Stimulated activated CD4-positive, alpha-beta T cell treated with anti-CD3 and anti-CD28 coated beads, Interleukin-4, amount 100 ng/mL, for 4 hours (primary cell): ENCODE measurements at regions not wholly inside any gene's neighbourhood (a gene's known extent, or its start where the extent isn't known, plus 50 kb on each side); places are given as distances from the start of the nearest gene placed in this dataset.
"Not testable (repeated sequence)": the region's sequence is repeated elsewhere in the genome, so short reads cannot be mapped to it uniquely, and the experiment has no call there.

Experiments
- DNase-seq, 2 experiments: peaks; one replicate each; pipeline ENCODE4 v3.0.0-alpha.2; 2020

- DNase-seq: no peak
Measured at GRCh38 chr1:8139383-8139782, 113.3 kb upstream of the ERRFI1 start.

- no peak for DNase-seq
Measured at GRCh38 chr1:8138673-8139072, 112.6 kb upstream of the ERRFI1 start.

- DNase-seq: no peak
Measured at GRCh38 chr1:8137481-8138244, 111.6 kb upstream of the ERRFI1 start.

- DNase-seq: no peak
Measured at GRCh38 chr1:8136766-8137165, 110.7 kb upstream of the ERRFI1 start.

- DNase-seq: no peak
Measured at GRCh38 chr1:8135250-8135649, 109.1 kb upstream of the ERRFI1 start.

- DNase-seq: no peak
Measured at GRCh38 chr1:8134546-8135235, 108.6 kb upstream of the ERRFI1 start.

GRCh38 chr1:8133657-8134430 lies 107.7 kb upstream of the ERRFI1 start:
- DNase-seq: no peak

- DNase-seq: no peak
Measured at GRCh38 chr1:8133190-8133589, 107.1 kb upstream of the ERRFI1 start.

- DNase-seq: no peak
Measured at GRCh38 chr1:8127171-8127641, 101.1 kb upstream of the ERRFI1 start.

- DNase-seq: no peak
Measured at GRCh38 chr1:8122477-8123407, 96.6 kb upstream of the ERRFI1 start.

- peak in 1 of 2 experiments; percentile 21 for DNase-seq
Measured at GRCh38 chr1:8122160-8122476, 96.0 kb upstream of the ERRFI1 start.

GRCh38 chr1:8121261-8122159 lies 95.4 kb upstream of the ERRFI1 start:
- peak in 1 of 2 experiments; percentile 3 for DNase-seq

- no peak for DNase-seq
Measured at GRCh38 chr1:8120693-8121260, 94.7 kb upstream of the ERRFI1 start.

- not testable (repeated sequence) for DNase-seq
Measured at GRCh38 chr1:8118736-8119135, 92.6 kb upstream of the ERRFI1 start.

- DNase-seq: no peak
Measured at GRCh38 chr1:8118031-8118451, 91.9 kb upstream of the ERRFI1 start.

GRCh38 chr1:8116894-8117264 lies 90.8 kb upstream of the ERRFI1 start:
- DNase-seq: no peak

GRCh38 chr1:8115769-8116167 lies 89.7 kb upstream of the ERRFI1 start:
- no peak for DNase-seq

GRCh38 chr1:8115031-8115768 lies 89.1 kb upstream of the ERRFI1 start:
- no peak for DNase-seq

- DNase-seq: no peak
Measured at GRCh38 chr1:8113262-8114220, 87.4 kb upstream of the ERRFI1 start.
